ENCODE measurements at regions not wholly inside any gene's neighbourhood (a gene's known extent, or its start where the extent isn't known, plus 50 kb on each side); places are given as distances from the start of the nearest gene placed in this dataset.

- CTCF ChIA-PET, result no interaction called here
- intact Hi-C loops (cut with micrococcal nuclease), result no loop called here
- Mint-ChIP-seq H3K4me3 (no peak overlapping the region), H3K27me3 (peaks cover 0 to 35% (median 22%) of the 10 kb centered on the region in 5 donors), H3K27ac (no peak overlapping the region), H3K36me3 (no peaks in the 10 kb centered on the region), H3K9me3 (peaks cover 1 to 22% (median 9%) of the 10 kb centered on the region in 11 donors), H3K4me1 (peaks cover 0 to 2% (median 0%) of the 10 kb centered on the region in 7 donors)
- Histone ChIP-seq H3K4me1 (ENCODE audit: control insufficient read depth in 2 of 2, insufficient read depth in 2 of 2, low read length in 2 of 2) (no peaks in the 10 kb centered on the region), H3K4me3 (ENCODE audit: low read length) (no peak overlapping the region), H3K27ac (ENCODE audit: low read depth, low read length) (no peak overlapping the region), H3K9me3 (ENCODE audit: control insufficient read depth in 2 of 3, low read length in 3 of 3) (no peaks in the 10 kb centered on the region), H3K27me3 (ENCODE audit: control insufficient read depth in 2 of 2, insufficient read depth in 2 of 2, low read length in 2 of 2) (no peaks in the 10 kb centered on the region), H3K36me3 (ENCODE audit: control insufficient read depth in 2 of 3, insufficient read depth in 3 of 3, low read length in 3 of 3) (no peaks in the 10 kb centered on the region)
- no peak for ATAC-seq
- no peak for DNase-seq
- POLR2A ChIA-PET, result no interaction called here
Measured at GRCh38 chr1:162916407-162916806, 55.4 kb upstream of the CCDC190 start.

GRCh38 chr1:162914601-162915000 is 53.6 kb upstream of the CCDC190 start:
- H3K27me3 Mint-ChIP-seq, result peaks cover 0 to 29% (median 20%) of the 10 kb centered on the region in 5 donors
- Histone ChIP-seq H3K27ac (ENCODE audit: low read depth, low read length) (no peak overlapping the region), H3K36me3 (ENCODE audit: control insufficient read depth in 2 of 3, insufficient read depth in 3 of 3, low read length in 3 of 3) (no peaks in the 10 kb centered on the region), H3K4me1 (ENCODE audit: control insufficient read depth in 2 of 2, insufficient read depth in 2 of 2, low read length in 2 of 2) (no peaks in the 10 kb centered on the region), H3K9me3 (ENCODE audit: control insufficient read depth in 2 of 3, low read length in 3 of 3) (no peaks in the 10 kb centered on the region), H3K4me3 (ENCODE audit: low read length) (no peak overlapping the region), H3K27me3 (ENCODE audit: control insufficient read depth in 2 of 2, insufficient read depth in 2 of 2, low read length in 2 of 2) (no peaks in the 10 kb centered on the region)
- H3K27ac Mint-ChIP-seq, result no peak overlapping the region
- H3K9me3 Mint-ChIP-seq, result peaks cover 1 to 22% (median 9%) of the 10 kb centered on the region in 11 donors
- intact Hi-C loops (cut with micrococcal nuclease), result no loop called here
- H3K4me1 Mint-ChIP-seq, result peaks cover 0 to 2% (median 0%) of the 10 kb centered on the region in 7 donors
- no peak for ATAC-seq
- ChIA-PET CTCF (no interaction called here), POLR2A (no interaction called here)
- DNase-seq, result no peak
- H3K4me3 Mint-ChIP-seq, result no peak overlapping the region
- H3K36me3 Mint-ChIP-seq, result no peaks in the 10 kb centered on the region

- CTCF ChIA-PET, result no interaction called here
- peaks cover 1 to 22% (median 9%) of the 10 kb centered on the region in 11 donors for H3K9me3 Mint-ChIP-seq
- intact Hi-C loops (cut with micrococcal nuclease), result no loop called here
- no peaks in the 10 kb centered on the region for H3K9me3 ChIP-seq (ENCODE audit: control insufficient read depth in 2 of 3, low read length in 3 of 3)
- no peak for ATAC-seq
- H3K27me3 ChIP-seq (ENCODE audit: control insufficient read depth in 2 of 2, insufficient read depth in 2 of 2, low read length in 2 of 2), result no peaks in the 10 kb centered on the region
- DNase-seq, result no peak
- no peaks in the 10 kb centered on the region for H3K4me1 Mint-ChIP-seq
- H3K27me3 Mint-ChIP-seq, result peaks cover 0 to 32% (median 19%) of the 10 kb centered on the region in 5 donors
- POLR2A ChIA-PET, result no interaction called here
- H3K4me3 Mint-ChIP-seq, result no peak overlapping the region
- H3K4me3 ChIP-seq (ENCODE audit: low read length), result no peak overlapping the region
- H3K36me3 Mint-ChIP-seq, result no peaks in the 10 kb centered on the region
- no peak overlapping the region for H3K27ac Mint-ChIP-seq
- H3K27ac ChIP-seq (ENCODE audit: low read depth, low read length), result no peak overlapping the region
- H3K36me3 ChIP-seq (ENCODE audit: control insufficient read depth in 2 of 3, insufficient read depth in 3 of 3, low read length in 3 of 3), result no peaks in the 10 kb centered on the region
- no peaks in the 10 kb centered on the region for H3K4me1 ChIP-seq (ENCODE audit: control insufficient read depth in 2 of 2, insufficient read depth in 2 of 2, low read length in 2 of 2)
Measured at GRCh38 chr1:162913345-162913744, 52.4 kb upstream of the CCDC190 start.

GRCh38 chr1:162912061-162912667 is 51.2 kb upstream of the CCDC190 start:
- no peaks in the 10 kb centered on the region for H3K27me3 ChIP-seq (ENCODE audit: control insufficient read depth in 2 of 2, insufficient read depth in 2 of 2, low read length in 2 of 2)
- intact Hi-C loops (cut with micrococcal nuclease), result no loop called here
- Mint-ChIP-seq H3K27ac (no peak overlapping the region), H3K9me3 (peaks cover 1 to 22% (median 9%) of the 10 kb centered on the region in 11 donors), H3K4me3 (no peak overlapping the region), H3K4me1 (no peaks in the 10 kb centered on the region), H3K27me3 (peaks cover 0 to 25% (median 16%) of the 10 kb centered on the region in 5 donors), H3K36me3 (no peaks in the 10 kb centered on the region)
- DNase-seq (no peak), ATAC-seq (no peak)
- no peaks in the 10 kb centered on the region for H3K36me3 ChIP-seq (ENCODE audit: control insufficient read depth in 2 of 3, insufficient read depth in 3 of 3, low read length in 3 of 3)
- no peaks in the 10 kb centered on the region for H3K9me3 ChIP-seq (ENCODE audit: control insufficient read depth in 2 of 3, low read length in 3 of 3)
- ChIA-PET POLR2A (no interaction called here), CTCF (no interaction called here)
- H3K27ac ChIP-seq (ENCODE audit: low read depth, low read length), result no peak overlapping the region
- H3K4me3 ChIP-seq (ENCODE audit: low read length), result no peak overlapping the region
- no peaks in the 10 kb centered on the region for H3K4me1 ChIP-seq (ENCODE audit: control insufficient read depth in 2 of 2, insufficient read depth in 2 of 2, low read length in 2 of 2)

Data from naive thymus-derived CD4-positive, alpha-beta T cell (primary cell).